HepG2 (cell line): ENCODE measurements at regions not wholly inside any gene's neighbourhood (a gene's known extent, or its start where the extent isn't known, plus 50 kb on each side); places are given as distances from the start of the nearest gene placed in this dataset.

Experiments
- ELF3 ChIP-seq: IDR thresholded peaks from 2 replicates; pipeline ENCODE4 v1.6.1; 2016; ENCODE audit warnings: missing genetic modification reagents, missing compliant biosample characterization
- GABPA ChIP-seq, 2 experiments: IDR thresholded peaks; 2 replicates each; pipeline ENCODE4 v1.6.1; 2011 to 2016; ENCODE audit warnings: low read depth in 2 of 2, low read length in 1 of 2, missing biosample characterization in 1 of 2, missing genetic modification characterization in 1 of 2
- JARID2 ChIP-seq: sonication (generic); formaldehyde crosslinking; IDR thresholded peaks from 2 replicates; pipeline ENCODE4 v1.8.1; 2023; ENCODE audit warnings: missing genetic modification reagents, inconsistent platforms; ENCODE audit not compliant: insufficient replicate concordance
- MIER3 ChIP-seq: IDR thresholded peaks from 2 replicates; pipeline ENCODE4 v1.6.1; 2016; ENCODE audit warnings: missing compliant biosample characterization, borderline replicate concordance
- PLRG1 ChIP-seq: fragments of 450-650 bp; conservative IDR thresholded peaks from 2 replicates; pipeline ENCODE4 v1.6.1; 2016
- POLR2AphosphoS5 ChIP-seq: IDR thresholded peaks from 2 replicates; pipeline ENCODE4 v1.6.1; 2012; ENCODE audit warnings: low read depth, low read length
- SIX1 ChIP-seq: sonication (generic); formaldehyde crosslinking; IDR thresholded peaks from 2 replicates; pipeline ENCODE4 v1.4.0; 2020; ENCODE audit warnings: missing genetic modification reagents, borderline replicate concordance
- TBX3 ChIP-seq: fragments of 450-650 bp; IDR thresholded peaks from 2 replicates; pipeline ENCODE4 v1.6.1; 2017; ENCODE audit warnings: antibody characterized with exemption, mild to moderate bottlenecking, inconsistent platforms, borderline replicate concordance
- ZFAT ChIP-seq: sonication (generic); formaldehyde crosslinking; conservative IDR thresholded peaks from 2 replicates; pipeline ENCODE4 v1.8.1; 2023; ENCODE audit warnings: missing genetic modification reagents, inconsistent platforms
- ZNF235 ChIP-seq: sonication (generic); formaldehyde crosslinking; IDR thresholded peaks from 2 replicates; pipeline ENCODE4 v1.8.1; 2023; ENCODE audit warnings: mild to moderate bottlenecking, missing genetic modification reagents, borderline replicate concordance
- ZNF329 ChIP-seq: sonication (generic); formaldehyde crosslinking; IDR thresholded peaks from 2 replicates; pipeline ENCODE4 v1.9.0; 2021; ENCODE audit warnings: low read depth, mild to moderate bottlenecking, missing genetic modification reagents
- ZNF333 ChIP-seq: sonication (generic); formaldehyde crosslinking; IDR thresholded peaks from 2 replicates; pipeline ENCODE4 v1.4.0; 2020; ENCODE audit warnings: mild to moderate bottlenecking, missing genetic modification reagents, borderline replicate concordance
- ZNF530 ChIP-seq: sonication (generic); formaldehyde crosslinking; IDR thresholded peaks from 2 replicates; pipeline ENCODE4 v1.5.0; 2020; ENCODE audit warnings: low read depth, mild to moderate bottlenecking, missing genetic modification reagents
- ZNF713 ChIP-seq: sonication (generic); formaldehyde crosslinking; IDR thresholded peaks from 2 replicates; pipeline ENCODE4 v1.4.0; 2020; ENCODE audit warnings: mild to moderate bottlenecking, missing genetic modification reagents
- ZNF737 ChIP-seq: sonication (generic); formaldehyde crosslinking; IDR thresholded peaks from 2 replicates; pipeline ENCODE4 v1.5.0; 2020; ENCODE audit warnings: missing genetic modification reagents, mild to moderate bottlenecking, borderline replicate concordance
- ZNF749 ChIP-seq: sonication (generic); formaldehyde crosslinking; IDR thresholded peaks from 2 replicates; pipeline ENCODE4 v1.8.0; 2022; ENCODE audit warnings: mild to moderate bottlenecking, missing genetic modification reagents, moderate library complexity, borderline replicate concordance
- ZNF775 ChIP-seq: sonication (generic); formaldehyde crosslinking; IDR thresholded peaks from 2 replicates; pipeline ENCODE4 v1.4.0; 2020; ENCODE audit warnings: missing genetic modification reagents, mild to moderate bottlenecking, moderate library complexity, borderline replicate concordance
- ZNF878 ChIP-seq: sonication (generic); formaldehyde crosslinking; IDR thresholded peaks from 2 replicates; pipeline ENCODE4 v1.8.1; 2023; ENCODE audit warnings: mild to moderate bottlenecking, missing genetic modification reagents, moderate library complexity
- TF ChIP-seq, protein P1 (sequence below): sonication (generic); formaldehyde crosslinking; IDR thresholded peaks from 2 replicates; pipeline ENCODE4 v1.8.1; 2023; ENCODE audit warnings: mild to moderate bottlenecking, missing genetic modification reagents, borderline replicate concordance
- TF ChIP-seq, protein P2 (sequence below): sonication (generic); formaldehyde crosslinking; IDR thresholded peaks from 2 replicates; pipeline ENCODE4 v1.9.0; 2021; ENCODE audit warnings: missing genetic modification reagents, mild to moderate bottlenecking, borderline replicate concordance
- TF ChIP-seq, protein P3 (sequence below): sonication (generic); formaldehyde crosslinking; IDR thresholded peaks from 2 replicates; pipeline ENCODE4 v1.4.0; 2020; ENCODE audit warnings: missing genetic modification reagents
- TF ChIP-seq, protein P4 (sequence below): fragments of 450-650 bp; IDR thresholded peaks from 2 replicates; pipeline ENCODE4 v1.6.1; 2017
- TF ChIP-seq, protein P5 (sequence below): sonication (generic); formaldehyde crosslinking; IDR thresholded peaks from 2 replicates; pipeline ENCODE4 v1.4.0; 2020; ENCODE audit warnings: mild to moderate bottlenecking, missing genetic modification reagents

DNA sequence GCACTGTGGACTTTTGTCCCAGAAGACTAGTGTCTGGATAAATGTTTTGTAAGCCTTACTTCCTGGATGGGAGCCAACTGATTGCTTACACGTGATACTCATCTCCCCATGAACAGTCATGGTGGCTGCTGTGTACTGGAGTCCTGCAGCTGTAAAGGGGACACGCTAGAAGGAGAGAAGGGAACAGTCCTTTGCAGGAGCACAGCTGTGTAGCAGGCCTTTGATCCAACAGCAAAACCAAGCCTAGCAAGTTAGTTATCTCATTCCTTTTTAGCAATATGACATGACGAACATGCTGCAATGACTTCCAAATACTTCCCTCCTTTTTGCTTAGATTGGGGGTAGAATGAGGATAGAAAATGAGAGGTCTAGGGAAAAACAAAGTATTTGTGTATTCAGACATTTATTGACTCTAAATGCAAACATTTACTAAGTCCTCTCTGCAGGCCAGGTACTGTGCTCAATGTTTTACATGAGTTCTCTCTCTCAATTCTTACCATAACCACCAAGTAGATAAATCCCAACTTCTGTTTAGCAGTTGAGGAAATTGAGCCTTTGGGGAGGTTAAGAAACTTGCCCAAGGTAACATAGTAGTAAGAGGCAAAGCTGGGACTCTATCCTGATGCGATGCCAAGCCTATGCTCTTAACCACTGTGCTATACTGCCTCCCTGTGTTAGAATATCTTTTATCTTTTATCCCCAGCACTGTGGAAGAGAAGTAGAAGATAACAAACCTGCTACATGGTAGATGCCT is 55.4 kb upstream of the CD28 start (continued):
- no peak for TF ChIP-seq ZNF235
- TF ChIP-seq MIER3 (CRISPR knock-in tag), result peak; percentile 74; the same call in 1 of the 2 replicates
- TF ChIP-seq ZNF737 (CRISPR knock-in tag), result no peak
- peak; percentile 14; the same call in 1 of the 2 replicates for TF ChIP-seq ZNF775
- TF ChIP-seq, protein P1, sequence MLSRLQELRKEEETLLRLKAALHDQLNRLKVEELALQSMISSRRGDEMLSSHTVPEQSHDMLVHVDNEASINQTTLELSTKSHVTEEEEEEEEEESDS (CRISPR knock-in tag), result no peak
- TF ChIP-seq ZNF878 (CRISPR knock-in tag), result no peak; the same call in 1 of the 2 replicates
- TF ChIP-seq, protein P2, sequence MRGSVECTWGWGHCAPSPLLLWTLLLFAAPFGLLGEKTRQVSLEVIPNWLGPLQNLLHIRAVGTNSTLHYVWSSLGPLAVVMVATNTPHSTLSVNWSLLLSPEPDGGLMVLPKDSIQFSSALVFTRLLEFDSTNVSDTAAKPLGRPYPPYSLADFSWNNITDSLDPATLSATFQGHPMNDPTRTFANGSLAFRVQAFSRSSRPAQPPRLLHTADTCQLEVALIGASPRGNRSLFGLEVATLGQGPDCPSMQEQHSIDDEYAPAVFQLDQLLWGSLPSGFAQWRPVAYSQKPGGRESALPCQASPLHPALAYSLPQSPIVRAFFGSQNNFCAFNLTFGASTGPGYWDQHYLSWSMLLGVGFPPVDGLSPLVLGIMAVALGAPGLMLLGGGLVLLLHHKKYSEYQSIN (CRISPR knock-in tag), result no peak
- TF ChIP-seq, protein P3, sequence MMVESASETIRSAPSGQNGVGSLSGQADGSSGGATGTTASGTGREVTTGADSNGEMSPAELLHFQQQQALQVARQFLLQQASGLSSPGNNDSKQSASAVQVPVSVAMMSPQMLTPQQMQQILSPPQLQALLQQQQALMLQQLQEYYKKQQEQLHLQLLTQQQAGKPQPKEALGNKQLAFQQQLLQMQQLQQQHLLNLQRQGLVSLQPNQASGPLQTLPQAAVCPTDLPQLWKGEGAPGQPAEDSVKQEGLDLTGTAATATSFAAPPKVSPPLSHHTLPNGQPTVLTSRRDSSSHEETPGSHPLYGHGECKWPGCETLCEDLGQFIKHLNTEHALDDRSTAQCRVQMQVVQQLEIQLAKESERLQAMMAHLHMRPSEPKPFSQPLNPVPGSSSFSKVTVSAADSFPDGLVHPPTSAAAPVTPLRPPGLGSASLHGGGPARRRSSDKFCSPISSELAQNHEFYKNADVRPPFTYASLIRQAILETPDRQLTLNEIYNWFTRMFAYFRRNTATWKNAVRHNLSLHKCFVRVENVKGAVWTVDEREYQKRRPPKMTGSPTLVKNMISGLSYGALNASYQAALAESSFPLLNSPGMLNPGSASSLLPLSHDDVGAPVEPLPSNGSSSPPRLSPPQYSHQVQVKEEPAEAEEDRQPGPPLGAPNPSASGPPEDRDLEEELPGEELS (CRISPR knock-in tag), result peak; percentile 86
- TF ChIP-seq, protein P4, sequence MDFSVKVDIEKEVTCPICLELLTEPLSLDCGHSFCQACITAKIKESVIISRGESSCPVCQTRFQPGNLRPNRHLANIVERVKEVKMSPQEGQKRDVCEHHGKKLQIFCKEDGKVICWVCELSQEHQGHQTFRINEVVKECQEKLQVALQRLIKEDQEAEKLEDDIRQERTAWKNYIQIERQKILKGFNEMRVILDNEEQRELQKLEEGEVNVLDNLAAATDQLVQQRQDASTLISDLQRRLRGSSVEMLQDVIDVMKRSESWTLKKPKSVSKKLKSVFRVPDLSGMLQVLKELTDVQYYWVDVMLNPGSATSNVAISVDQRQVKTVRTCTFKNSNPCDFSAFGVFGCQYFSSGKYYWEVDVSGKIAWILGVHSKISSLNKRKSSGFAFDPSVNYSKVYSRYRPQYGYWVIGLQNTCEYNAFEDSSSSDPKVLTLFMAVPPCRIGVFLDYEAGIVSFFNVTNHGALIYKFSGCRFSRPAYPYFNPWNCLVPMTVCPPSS, result no peak
- TF ChIP-seq GABPA (IDR thresholded peaks at IDR 0.05; ENCODE audit: low read depth, low read length), result no peak
- TF ChIP-seq GABPA (CRISPR knock-in tag; IDR thresholded peaks at IDR 0.05; ENCODE audit: low read depth), result peak; percentile 47; the same call in 1 of the 2 replicates
- TF ChIP-seq JARID2 (CRISPR knock-in tag), result no peak
- TF ChIP-seq SIX1 (CRISPR knock-in tag), result no peak
- TF ChIP-seq ZNF530 (CRISPR knock-in tag), result no peak
- TF ChIP-seq ZNF713 (CRISPR knock-in tag), result no peak
- TF ChIP-seq TBX3, result no peak
- no peak for TF ChIP-seq PLRG1
- no peak for TF ChIP-seq ZFAT
- TF ChIP-seq, protein P5, sequence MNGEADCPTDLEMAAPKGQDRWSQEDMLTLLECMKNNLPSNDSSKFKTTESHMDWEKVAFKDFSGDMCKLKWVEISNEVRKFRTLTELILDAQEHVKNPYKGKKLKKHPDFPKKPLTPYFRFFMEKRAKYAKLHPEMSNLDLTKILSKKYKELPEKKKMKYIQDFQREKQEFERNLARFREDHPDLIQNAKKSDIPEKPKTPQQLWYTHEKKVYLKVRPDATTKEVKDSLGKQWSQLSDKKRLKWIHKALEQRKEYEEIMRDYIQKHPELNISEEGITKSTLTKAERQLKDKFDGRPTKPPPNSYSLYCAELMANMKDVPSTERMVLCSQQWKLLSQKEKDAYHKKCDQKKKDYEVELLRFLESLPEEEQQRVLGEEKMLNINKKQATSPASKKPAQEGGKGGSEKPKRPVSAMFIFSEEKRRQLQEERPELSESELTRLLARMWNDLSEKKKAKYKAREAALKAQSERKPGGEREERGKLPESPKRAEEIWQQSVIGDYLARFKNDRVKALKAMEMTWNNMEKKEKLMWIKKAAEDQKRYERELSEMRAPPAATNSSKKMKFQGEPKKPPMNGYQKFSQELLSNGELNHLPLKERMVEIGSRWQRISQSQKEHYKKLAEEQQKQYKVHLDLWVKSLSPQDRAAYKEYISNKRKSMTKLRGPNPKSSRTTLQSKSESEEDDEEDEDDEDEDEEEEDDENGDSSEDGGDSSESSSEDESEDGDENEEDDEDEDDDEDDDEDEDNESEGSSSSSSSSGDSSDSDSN (CRISPR knock-in tag), result peak; percentile 29; the same call in 1 of the 2 replicates
- peak; percentile 29; the same call in 1 of the 2 replicates for TF ChIP-seq ZNF749 (CRISPR knock-in tag)
- peak; percentile 87; the same call in 1 of the 2 replicates for TF ChIP-seq POLR2AphosphoS5
- no peak for TF ChIP-seq ZNF329
- TF ChIP-seq ZNF333 (CRISPR knock-in tag), result no peak
- peak; percentile 95 for TF ChIP-seq ELF3 (CRISPR knock-in tag)
